ENCODE measurements at regions not wholly inside any gene's neighbourhood (a gene's known extent, or its start where the extent isn't known, plus 50 kb on each side); places are given as distances from the start of the nearest gene placed in this dataset.
"Not testable (repeated sequence)": the region's sequence is repeated elsewhere in the genome, so short reads cannot be mapped to it uniquely, and the experiment has no call there.

GRCh38 chr2:195289081-195289480 lies 367.9 kb upstream of the SLC39A10 start:
- no peak for DNase-seq

- DNase-seq, result peak; percentile 66
Measured at GRCh38 chr2:195279840-195280427, 377.1 kb upstream of the SLC39A10 start.

- DNase-seq, result no peak
Measured at GRCh38 chr2:195270466-195271039, 386.5 kb upstream of the SLC39A10 start.

- DNase-seq, result no peak
Measured at GRCh38 chr2:195269220-195269619, 387.8 kb upstream of the SLC39A10 start.

- DNase-seq, result no peak
Measured at GRCh38 chr2:195257979-195258378, 399.0 kb upstream of the SLC39A10 start.

GRCh38 chr2:195252018-195252417 lies 405.0 kb upstream of the SLC39A10 start:
- DNase-seq, result no peak

GRCh38 chr2:195251214-195251613 lies 405.8 kb upstream of the SLC39A10 start:
- no peak for DNase-seq

GRCh38 chr2:195238826-195239225 lies 418.2 kb upstream of the SLC39A10 start:
- DNase-seq, result peak; percentile 58

- no peak for DNase-seq
Measured at GRCh38 chr2:195238379-195238778, 418.6 kb upstream of the SLC39A10 start.

- DNase-seq, result not testable (repeated sequence)
Measured at GRCh38 chr2:195228547-195228946, 428.5 kb upstream of the SLC39A10 start.

- DNase-seq, result no peak
Measured at GRCh38 chr2:195214072-195214471, 443.0 kb upstream of the SLC39A10 start.

GRCh38 chr2:195212586-195212985 lies 444.4 kb upstream of the SLC39A10 start:
- DNase-seq, result no peak

- DNase-seq, result no peak
Measured at GRCh38 chr2:195202163-195202845, 454.7 kb upstream of the SLC39A10 start.

- DNase-seq, result no peak
Measured at GRCh38 chr2:195199864-195200263, 457.2 kb upstream of the SLC39A10 start.

GRCh38 chr2:195181059-195181705 lies 475.8 kb upstream of the SLC39A10 start:
- no peak for DNase-seq

GRCh38 chr2:195168369-195168768 lies 488.7 kb upstream of the SLC39A10 start:
- no peak for DNase-seq

GRCh38 chr2:195164930-195165329 lies 492.1 kb upstream of the SLC39A10 start:
- DNase-seq, result no peak

GRCh38 chr2:195162918-195163317 lies 494.1 kb upstream of the SLC39A10 start:
- no peak for DNase-seq

GRCh38 chr2:195162194-195162593 lies 494.8 kb upstream of the SLC39A10 start:
- DNase-seq, result no peak

- DNase-seq, result no peak
Measured at GRCh38 chr2:195160963-195161362, 496.1 kb upstream of the SLC39A10 start.

GRCh38 chr2:195151711-195152110 lies 505.3 kb upstream of the SLC39A10 start:
- DNase-seq, result no peak

GRCh38 chr2:195150819-195151218 lies 506.2 kb upstream of the SLC39A10 start:
- DNase-seq, result no peak

- no peak for DNase-seq
Measured at GRCh38 chr2:195148004-195148403, 509.0 kb upstream of the SLC39A10 start.
